KBM-7 (cell line): ENCODE measurements at regions not wholly inside any gene's neighbourhood (a gene's known extent, or its start where the extent isn't known, plus 50 kb on each side); places are given as distances from the start of the nearest gene placed in this dataset.
"Not testable (repeated sequence)": the region's sequence is repeated elsewhere in the genome, so short reads cannot be mapped to it uniquely, and the experiment has no call there.

Experiments
- DNase-seq: peaks from one replicate; pipeline ENCODE4 v3.0.0-alpha.2; 2015
- in situ Hi-C: fragments of 300-500 bp; cut with MboI; formaldehyde crosslinking; loops from 2 replicates; pipeline ENCODE4 v1.14.3; 2020; ENCODE audit warnings: low sequenced_read_pairs, low pct_unique_long_range_greater_than_20kb, mixed read lengths

GRCh38 chrX:30008031-30008430 lies 207.3 kb upstream of the MAGEB2 start:
- in situ Hi-C loops: no loop called here
- no peak for DNase-seq

DNA sequence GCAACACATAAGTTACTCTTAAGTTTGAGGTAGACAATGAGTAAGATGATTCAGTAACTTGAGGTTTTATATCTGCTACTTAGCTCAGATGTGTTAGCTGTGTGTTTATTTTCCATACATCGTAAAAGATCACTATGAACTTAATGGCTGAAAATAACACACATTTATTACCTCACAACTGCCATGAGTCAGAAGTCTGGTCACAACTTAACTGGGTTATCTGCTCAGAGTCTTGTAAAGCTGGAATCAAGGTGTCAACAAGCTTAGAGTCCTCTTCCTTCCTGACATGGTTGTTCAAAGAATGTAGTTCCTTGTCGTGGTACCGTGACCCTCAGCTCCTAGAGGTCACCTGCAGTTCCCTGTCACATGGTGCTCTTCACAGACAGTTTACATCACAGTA lies 204.9 kb upstream of the MAGEB2 start:
- DNase-seq: no peak

GRCh38 chrX:30015440-30015839 lies 199.9 kb upstream of the MAGEB2 start:
- in situ Hi-C loops: no loop called here
- DNase-seq: no peak

More for the DNA sequence above, 204.9 kb upstream of the MAGEB2 start:
- in situ Hi-C loops: no loop called here

GRCh38 chrX:30027636-30028035 lies 187.7 kb upstream of the MAGEB2 start:
- in situ Hi-C loops: no loop called here
- no peak for DNase-seq

- in situ Hi-C loops, DNase-seq: not testable (repeated sequence)
These were observed 179.0 kb upstream of the MAGEB2 start for GRCh38 chrX:30036406-30036805.

GRCh38 chrX:30039768-30040167 lies 175.6 kb upstream of the MAGEB2 start:
- in situ Hi-C loops: no loop called here
- DNase-seq: no peak

- in situ Hi-C loops: no loop called here
- DNase-seq: peak; percentile 9
These were observed 154.6 kb upstream of the MAGEB2 start for GRCh38 chrX:30060718-30061117.

DNA sequence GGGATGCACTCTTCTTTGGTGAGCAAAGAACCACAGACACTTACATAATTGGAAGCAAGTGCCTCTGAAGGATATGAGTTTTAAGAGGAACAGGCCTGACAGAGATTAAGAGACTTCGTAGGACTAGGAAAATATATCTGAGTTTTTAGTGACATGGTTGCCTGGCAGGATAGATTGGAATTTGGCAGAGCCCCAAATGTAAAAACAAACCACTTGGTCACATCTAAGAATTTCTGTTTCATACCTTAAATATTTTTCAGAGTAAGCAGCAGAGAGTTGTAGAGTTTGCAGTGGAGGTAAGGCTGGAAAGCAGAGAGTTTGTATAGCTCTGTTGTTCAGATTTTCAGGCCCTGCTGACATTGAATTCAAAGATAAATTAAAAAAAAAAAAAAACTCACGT lies 150.1 kb upstream of the MAGEB2 start:
- in situ Hi-C loops: no loop called here
- no peak for DNase-seq

DNA sequence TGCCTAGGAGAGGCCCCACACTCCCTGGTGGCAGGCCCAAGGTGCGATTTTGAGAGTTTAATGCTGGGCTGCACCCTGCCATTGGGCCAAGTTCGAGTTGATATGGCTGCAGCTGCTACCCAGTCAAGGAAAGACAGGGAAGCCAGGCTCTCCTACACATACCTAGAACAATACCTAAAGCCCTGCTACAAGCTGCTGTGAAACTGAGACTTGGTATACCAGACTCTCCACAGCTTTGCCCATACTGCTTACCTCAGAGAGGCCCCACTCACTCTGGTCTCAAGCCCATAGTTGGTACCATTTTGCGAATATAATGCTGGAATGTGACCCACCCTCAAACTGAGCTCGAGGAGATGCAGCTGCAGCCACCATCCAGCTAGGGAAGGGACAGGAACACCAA lies 147.7 kb upstream of the MAGEB2 start:
- DNase-seq: no peak
- in situ Hi-C loops: no loop called here

GRCh38 chrX:30085571-30085970 lies 129.8 kb upstream of the MAGEB2 start:
- in situ Hi-C loops: no loop called here
- no peak for DNase-seq

GRCh38 chrX:30111431-30111830 lies 103.9 kb upstream of the MAGEB2 start:
- no peak for DNase-seq
- in situ Hi-C loops: no loop called here

DNA sequence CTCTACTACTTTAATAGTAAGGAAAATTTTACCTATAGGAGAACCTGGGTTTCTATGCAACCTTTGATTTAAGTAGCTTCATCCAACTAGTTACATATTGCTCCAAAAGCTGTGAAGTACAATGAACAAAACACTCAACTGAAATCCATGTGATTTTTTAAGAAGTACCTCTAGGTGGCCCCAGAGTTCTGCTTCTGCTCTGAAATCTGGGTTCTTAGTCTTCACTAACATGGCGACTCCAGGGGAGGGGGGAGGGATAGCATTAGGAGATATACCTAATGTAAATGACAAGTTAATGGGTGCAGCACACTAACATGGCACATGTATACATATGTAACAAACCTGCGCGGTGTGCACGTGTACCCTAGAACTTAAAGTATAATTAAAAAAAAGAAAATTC lies 73.4 kb upstream of the MAGEB2 start:
- peak; percentile 68 for DNase-seq
- in situ Hi-C loops: no loop called here

GRCh38 chrX:30144221-30144620 lies 71.1 kb upstream of the MAGEB2 start:
- DNase-seq: no peak
- in situ Hi-C loops: no loop called here

GRCh38 chrX:30144971-30145731 lies 70.2 kb upstream of the MAGEB2 start:
- in situ Hi-C loops: no loop called here
- no peak for DNase-seq

- in situ Hi-C loops: no loop called here
- DNase-seq: no peak
These were observed 67.2 kb upstream of the MAGEB2 start for GRCh38 chrX:30147996-30148643.

DNA sequence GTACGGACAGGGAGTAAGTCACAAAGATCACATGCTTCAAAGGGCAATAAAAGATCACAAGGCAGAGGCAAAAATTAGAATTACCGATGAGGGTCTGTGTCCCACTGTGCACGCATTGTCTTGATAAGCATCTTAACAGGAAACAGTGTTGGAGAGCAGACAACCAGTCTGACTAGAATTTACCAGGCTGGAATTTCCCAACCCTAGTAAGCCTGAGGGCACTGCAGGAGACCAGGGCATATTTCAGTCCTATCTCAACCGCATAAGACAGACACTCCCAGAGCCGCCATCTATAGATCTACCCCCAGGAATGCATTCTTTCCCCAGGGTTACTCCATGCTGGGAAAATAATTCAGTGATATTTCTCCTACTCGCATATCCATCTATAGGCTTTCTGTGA lies 66.2 kb upstream of the MAGEB2 start:
- in situ Hi-C loops: not testable (repeated sequence)
- DNase-seq: peak; percentile 11

DNA sequence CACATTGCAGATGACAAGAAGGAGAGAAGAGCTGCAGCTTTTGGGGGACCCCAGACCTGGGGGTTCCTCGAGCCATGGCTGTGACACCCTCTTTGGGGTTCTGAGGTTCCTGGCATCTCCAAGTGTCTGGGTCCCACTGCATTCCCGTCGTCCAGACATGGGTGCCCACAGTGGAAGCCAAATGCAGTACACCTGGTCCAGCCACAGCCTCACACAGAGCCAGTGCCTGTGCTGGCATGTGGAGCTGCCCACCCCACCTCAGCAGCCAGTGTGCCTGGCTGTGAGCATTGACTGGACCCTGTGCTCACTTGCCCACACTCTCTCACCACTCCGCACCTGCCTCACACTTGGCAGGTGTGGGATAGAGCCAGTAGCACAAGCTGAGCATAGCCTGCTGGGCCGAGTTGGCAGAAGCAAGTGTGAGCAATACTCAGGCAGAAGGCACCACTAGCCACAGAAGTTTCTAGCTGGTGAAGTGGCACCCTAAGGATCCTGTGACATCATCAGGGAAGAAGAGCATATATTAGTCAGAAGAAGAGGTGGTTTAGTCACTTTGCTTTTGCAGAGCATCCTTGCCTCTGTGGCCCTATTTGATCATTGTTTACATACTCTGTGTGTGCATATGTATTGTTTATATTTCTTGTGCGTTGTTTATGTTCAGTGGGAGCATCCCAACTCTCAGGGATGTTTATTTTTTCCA lies 65.0 kb upstream of the MAGEB2 start:
- in situ Hi-C loops: no loop called here
- DNase-seq: no peak

DNA sequence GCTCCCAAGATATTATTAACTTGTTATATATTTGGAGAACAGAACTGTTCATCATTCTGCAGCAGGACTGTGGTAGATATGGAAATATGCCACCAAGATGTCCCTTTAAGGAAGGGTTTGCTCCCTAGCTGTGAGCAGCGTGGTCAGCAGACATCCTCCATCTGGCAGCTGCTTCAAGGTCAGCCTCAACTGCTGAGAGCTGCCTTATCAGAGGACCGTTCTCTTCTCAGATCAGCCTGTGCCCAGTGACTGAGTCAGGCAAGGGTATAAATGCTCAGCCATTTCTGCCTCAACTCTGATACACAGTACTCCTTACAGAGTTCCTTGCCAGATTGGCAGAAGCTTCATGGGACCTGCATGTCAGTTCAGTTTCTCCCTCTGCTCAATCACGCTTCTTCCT lies 63.4 kb upstream of the MAGEB2 start:
- no peak for DNase-seq
- in situ Hi-C loops: no loop called here

- no peak for DNase-seq
- in situ Hi-C loops: no loop called here
These were observed 62.0 kb upstream of the MAGEB2 start for GRCh38 chrX:30153175-30153880.

DNA sequence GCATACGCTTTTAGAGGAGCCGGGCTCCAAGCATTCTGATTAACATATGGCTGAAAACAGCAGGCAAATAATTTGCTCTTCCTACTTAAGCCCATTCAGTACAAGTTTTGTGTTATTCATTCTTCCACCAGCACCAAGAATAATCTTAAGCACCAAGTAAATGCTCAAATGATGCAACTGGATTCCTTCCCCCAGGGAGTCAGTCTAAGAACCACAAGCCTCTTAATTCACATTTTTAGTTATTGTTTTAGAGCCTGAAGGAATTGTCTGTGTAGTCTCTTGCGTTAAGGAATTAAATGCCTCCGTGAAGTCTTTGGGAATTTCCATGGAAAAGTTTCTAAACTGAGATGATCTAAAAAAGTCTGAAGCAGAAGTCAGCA lies 61.5 kb upstream of the MAGEB2 start:
- DNase-seq: no peak
- in situ Hi-C loops: no loop called here
